GM20000 (cell line): ENCODE measurements at regions not wholly inside any gene's neighbourhood (a gene's known extent, or its start where the extent isn't known, plus 50 kb on each side); places are given as distances from the start of the nearest gene placed in this dataset.
"Not testable (repeated sequence)": the region's sequence is repeated elsewhere in the genome, so short reads cannot be mapped to it uniquely, and the experiment has no call there.

ENCODE experiments used
- DNase-seq: peaks from one replicate; pipeline ENCODE4 v3.0.0; 2012; ENCODE audit warnings: low spot score
- TF ChIP-seq, protein P1 (sequence below): IDR thresholded peaks from 2 replicates; pipeline ENCODE4 v1.5.1; 2012; ENCODE audit warnings: mild to moderate bottlenecking, control low read depth; ENCODE audit errors: extremely low read depth, missing control alignments

DNA sequence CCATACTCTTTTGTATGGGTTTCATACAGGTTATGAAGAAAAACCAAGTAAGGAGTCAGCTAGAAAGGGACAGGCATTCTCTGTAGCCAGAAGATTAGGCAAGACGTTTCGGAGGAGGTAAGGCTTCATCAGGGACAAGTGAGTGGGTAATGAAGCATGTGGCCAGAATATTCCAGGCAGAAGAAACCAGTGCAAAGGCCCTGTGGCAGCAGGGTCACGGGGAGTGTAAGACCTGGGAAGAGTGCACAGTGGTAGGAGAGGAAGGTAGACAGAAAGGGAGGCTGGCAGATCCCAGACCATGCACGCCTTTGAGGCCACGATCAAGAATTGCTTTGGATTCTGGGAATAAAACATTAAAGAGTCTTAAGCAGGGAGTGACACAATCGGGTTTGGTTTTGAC lies 177.6 kb downstream of the MIAT start:
- DNase-seq: no peak
- TF ChIP-seq, protein P1, sequence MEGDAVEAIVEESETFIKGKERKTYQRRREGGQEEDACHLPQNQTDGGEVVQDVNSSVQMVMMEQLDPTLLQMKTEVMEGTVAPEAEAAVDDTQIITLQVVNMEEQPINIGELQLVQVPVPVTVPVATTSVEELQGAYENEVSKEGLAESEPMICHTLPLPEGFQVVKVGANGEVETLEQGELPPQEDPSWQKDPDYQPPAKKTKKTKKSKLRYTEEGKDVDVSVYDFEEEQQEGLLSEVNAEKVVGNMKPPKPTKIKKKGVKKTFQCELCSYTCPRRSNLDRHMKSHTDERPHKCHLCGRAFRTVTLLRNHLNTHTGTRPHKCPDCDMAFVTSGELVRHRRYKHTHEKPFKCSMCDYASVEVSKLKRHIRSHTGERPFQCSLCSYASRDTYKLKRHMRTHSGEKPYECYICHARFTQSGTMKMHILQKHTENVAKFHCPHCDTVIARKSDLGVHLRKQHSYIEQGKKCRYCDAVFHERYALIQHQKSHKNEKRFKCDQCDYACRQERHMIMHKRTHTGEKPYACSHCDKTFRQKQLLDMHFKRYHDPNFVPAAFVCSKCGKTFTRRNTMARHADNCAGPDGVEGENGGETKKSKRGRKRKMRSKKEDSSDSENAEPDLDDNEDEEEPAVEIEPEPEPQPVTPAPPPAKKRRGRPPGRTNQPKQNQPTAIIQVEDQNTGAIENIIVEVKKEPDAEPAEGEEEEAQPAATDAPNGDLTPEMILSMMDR: no peak

GRCh38 chr22:26835929-26836528 lies 178.6 kb downstream of the MIAT start:
- DNase-seq: peak; percentile 62
- TF ChIP-seq, protein P1: peak; percentile 38

DNA sequence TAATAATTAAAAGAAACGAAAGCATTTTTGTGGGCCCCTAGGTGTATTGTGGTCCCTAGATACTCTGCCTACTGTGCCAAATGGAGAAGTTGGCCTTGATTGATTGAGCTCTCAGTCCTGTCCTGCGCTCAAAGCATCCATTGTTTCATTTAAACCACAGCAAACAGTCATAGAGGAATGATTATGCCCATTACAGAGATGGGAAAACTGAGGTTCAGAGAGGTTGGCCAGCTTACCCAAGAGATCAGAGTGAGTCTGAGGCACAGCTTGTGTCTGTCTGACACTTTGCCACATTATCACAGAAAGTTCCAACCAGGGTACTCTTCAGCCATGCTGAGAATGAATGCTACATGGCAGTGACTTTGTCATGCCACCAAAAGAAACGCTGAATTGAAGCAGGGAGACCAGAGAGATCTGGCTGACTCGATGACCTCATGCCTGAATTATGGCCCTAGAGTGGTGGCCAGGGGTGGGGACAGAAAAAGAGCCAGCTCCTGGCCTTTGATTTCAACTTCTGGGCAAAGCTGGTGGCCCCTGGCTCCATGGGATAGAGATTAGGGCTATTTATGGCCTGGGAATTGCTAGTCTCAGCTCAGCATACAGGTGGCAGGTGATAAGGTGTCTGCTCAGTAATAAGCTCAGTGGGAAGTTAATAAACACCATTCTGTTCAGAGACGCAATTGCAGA lies 180.5 kb downstream of the MIAT start:
- no peak for DNase-seq
- TF ChIP-seq, protein P1: no peak

DNA sequence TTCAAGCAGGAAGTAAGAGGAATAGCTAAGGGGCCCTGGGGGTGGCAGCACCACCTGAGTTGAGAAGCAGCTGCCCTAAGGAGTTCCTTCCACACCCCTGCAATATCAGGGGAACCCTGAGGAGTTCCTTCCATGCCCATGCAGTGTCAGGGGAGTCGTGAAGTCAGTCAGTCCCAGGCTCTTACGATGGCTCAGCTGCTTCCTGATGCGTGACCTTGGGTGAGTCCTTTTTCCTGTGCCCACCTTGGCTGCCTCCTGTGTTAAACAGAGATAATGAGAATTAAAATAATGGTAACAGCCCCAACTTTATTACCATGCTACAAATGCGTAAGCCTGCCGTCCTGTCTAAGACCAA lies 181.1 kb downstream of the MIAT start:
- DNase-seq: no peak
- TF ChIP-seq, protein P1: no peak

- TF ChIP-seq, protein P1: no peak
- no peak for DNase-seq
Observed at GRCh38 chr22:26839216-26839615, 181.8 kb downstream of the MIAT start.

- not testable (repeated sequence) for DNase-seq
Observed at GRCh38 chr22:26840770-26841169, 183.4 kb downstream of the MIAT start.

DNA sequence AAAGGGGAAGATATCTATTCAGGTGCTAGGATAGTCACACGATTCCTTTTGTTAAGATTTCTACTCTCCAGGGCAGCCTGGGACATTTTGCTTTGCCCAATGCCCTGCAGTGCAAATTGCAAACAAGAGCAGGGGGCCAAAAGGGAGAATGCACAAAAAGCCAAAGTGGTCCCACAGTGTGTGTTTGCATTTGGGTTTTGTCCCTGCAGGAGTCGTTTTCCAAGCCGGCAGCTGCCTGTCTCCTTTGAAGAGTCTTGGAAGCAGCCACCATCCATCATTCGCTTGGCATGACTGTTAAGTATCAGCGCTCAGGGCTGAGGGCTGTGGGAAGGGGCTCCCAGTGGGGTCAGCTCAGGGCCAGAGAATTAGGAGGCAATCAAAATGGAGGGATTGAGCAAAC lies 184.7 kb downstream of the MIAT start:
- DNase-seq: no peak
- TF ChIP-seq, protein P1: no peak
